ENCODE measurements at regions not wholly inside any gene's neighbourhood (a gene's known extent, or its start where the extent isn't known, plus 50 kb on each side); places are given as distances from the start of the nearest gene placed in this dataset.

- CTCF ChIA-PET, result no interaction called here
- Histone ChIP-seq H3K4me3 (no peak overlapping the region), H2AFZ (ENCODE audit: control insufficient read depth, low read depth, low read length) (no peak overlapping the region), H3K79me2 (ENCODE audit: control insufficient read depth, insufficient read depth, low read length) (no peaks in the 10 kb centered on the region), H3K4me1 (ENCODE audit: control insufficient read depth, insufficient read depth, low read length) (no peaks in the 10 kb centered on the region), H3K9me3 (replicated peaks; ENCODE audit: control insufficient read depth, insufficient read depth, low read length) (no peaks in the 10 kb centered on the region), H3K9ac (ENCODE audit: control insufficient read depth, insufficient read depth, low read length) (no peak overlapping the region), H4K20me1 (ENCODE audit: control insufficient read depth, insufficient read depth) (no peaks in the 10 kb centered on the region), H3K36me3 (ENCODE audit: control insufficient read depth in 2 of 2, insufficient read depth in 2 of 2, low read length in 1 of 2) (no peaks in the 10 kb centered on the region), H3K27ac (ENCODE audit: control insufficient read depth, insufficient read depth) (no peak overlapping the region), H3K4me2 (ENCODE audit: control insufficient read depth, insufficient read depth) (no peak overlapping the region), H3K27me3 (replicated peaks in 1 of 2; ENCODE audit: control insufficient read depth in 2 of 2, insufficient read depth in 2 of 2, low read length in 1 of 2) (no peaks in the 10 kb centered on the region)
- ATAC-seq, result no peak
- RAD21 ChIA-PET (ENCODE audit: unreplicated experiment), result no interaction called here
- intact Hi-C loops (cut with micrococcal nuclease; ENCODE audit: unreplicated experiment) (no loop called here), in situ Hi-C loops (cut with MboI) (no loop called here)
- TF ChIP-seq KAT2A (conservative IDR thresholded peaks at IDR 0.05; ENCODE audit: control insufficient read depth, low read depth, low read length), result no peak
- no peak for TF ChIP-seq RELA (IDR thresholded peaks at IDR 0.05; ENCODE audit: borderline replicate concordance, partially characterized antibody)
- TF ChIP-seq BCL3 (IDR thresholded peaks at IDR 0.05; ENCODE audit: borderline replicate concordance, insufficient read depth, low read depth, low read length, poor library complexity, severe bottlenecking), result no peak
- TF ChIP-seq STAT1 (conservative IDR thresholded peaks at IDR 0.05), result no peak
- TF ChIP-seq, protein P1, sequence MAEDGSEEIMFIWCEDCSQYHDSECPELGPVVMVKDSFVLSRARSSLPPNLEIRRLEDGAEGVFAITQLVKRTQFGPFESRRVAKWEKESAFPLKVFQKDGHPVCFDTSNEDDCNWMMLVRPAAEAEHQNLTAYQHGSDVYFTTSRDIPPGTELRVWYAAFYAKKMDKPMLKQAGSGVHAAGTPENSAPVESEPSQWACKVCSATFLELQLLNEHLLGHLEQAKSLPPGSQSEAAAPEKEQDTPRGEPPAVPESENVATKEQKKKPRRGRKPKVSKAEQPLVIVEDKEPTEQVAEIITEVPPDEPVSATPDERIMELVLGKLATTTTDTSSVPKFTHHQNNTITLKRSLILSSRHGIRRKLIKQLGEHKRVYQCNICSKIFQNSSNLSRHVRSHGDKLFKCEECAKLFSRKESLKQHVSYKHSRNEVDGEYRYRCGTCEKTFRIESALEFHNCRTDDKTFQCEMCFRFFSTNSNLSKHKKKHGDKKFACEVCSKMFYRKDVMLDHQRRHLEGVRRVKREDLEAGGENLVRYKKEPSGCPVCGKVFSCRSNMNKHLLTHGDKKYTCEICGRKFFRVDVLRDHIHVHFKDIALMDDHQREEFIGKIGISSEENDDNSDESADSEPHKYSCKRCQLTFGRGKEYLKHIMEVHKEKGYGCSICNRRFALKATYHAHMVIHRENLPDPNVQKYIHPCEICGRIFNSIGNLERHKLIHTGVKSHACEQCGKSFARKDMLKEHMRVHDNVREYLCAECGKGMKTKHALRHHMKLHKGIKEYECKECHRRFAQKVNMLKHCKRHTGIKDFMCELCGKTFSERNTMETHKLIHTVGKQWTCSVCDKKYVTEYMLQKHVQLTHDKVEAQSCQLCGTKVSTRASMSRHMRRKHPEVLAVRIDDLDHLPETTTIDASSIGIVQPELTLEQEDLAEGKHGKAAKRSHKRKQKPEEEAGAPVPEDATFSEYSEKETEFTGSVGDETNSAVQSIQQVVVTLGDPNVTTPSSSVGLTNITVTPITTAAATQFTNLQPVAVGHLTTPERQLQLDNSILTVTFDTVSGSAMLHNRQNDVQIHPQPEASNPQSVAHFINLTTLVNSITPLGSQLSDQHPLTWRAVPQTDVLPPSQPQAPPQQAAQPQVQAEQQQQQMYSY (CRISPR knock-in tag; IDR thresholded peaks at IDR 0.05), result no peak
- TF ChIP-seq E4F1 (IDR thresholded peaks at IDR 0.05; ENCODE audit: borderline replicate concordance, partially characterized antibody), result no peak
- TF ChIP-seq RBBP5 (conservative IDR thresholded peaks at IDR 0.05), result no peak
- TF ChIP-seq ZNF384 (IDR thresholded peaks at IDR 0.05; ENCODE audit: borderline replicate concordance, low read depth, low read length), result no peak
- no peak for TF ChIP-seq JUNB (IDR thresholded peaks at IDR 0.05)
- no peak for TF ChIP-seq SREBF1 (IDR thresholded peaks at IDR 0.05; ENCODE audit: low read length)
- TF ChIP-seq ZSCAN29 (IDR thresholded peaks at IDR 0.05), result no peak
- SMC1A ChIA-PET (ENCODE audit: uncharacterized antibody, unreplicated experiment), result no interaction called here
- POLR2A ChIA-PET, result no interaction called here
- BruUV-seq (replicated peaks), result no TSS peak
- DNase-seq (ENCODE audit: low read depth, low spot score), result no peak
- FAIRE-seq, result no peak
- 0% methylated on average over 1 of the region's 1 CpG for WGBS (ENCODE audit: insufficient coverage, insufficient replicate concordance, low lambda C conversion rate, missing lambda C conversion rate)
Measured at GRCh38 chr17:53971361-53971760, 148.6 kb downstream of the KIF2B start.

Data from GM12878 (cell line).